ENCODE measurements at regions not wholly inside any gene's neighbourhood (a gene's known extent, or its start where the extent isn't known, plus 50 kb on each side); places are given as distances from the start of the nearest gene placed in this dataset.

- TF ChIP-seq CBX5 (IDR thresholded peaks at IDR 0.05; ENCODE audit: low read depth, low read length) (no peak), CTCF (IDR thresholded peaks at IDR 0.05; ENCODE audit: control extremely low read depth in 1 of 3, insufficient read depth in 1 of 3, low read depth in 1 of 3, low read length in 3 of 3) (no peak), POLR2AphosphoS5 (IDR thresholded peaks at IDR 0.05; ENCODE audit: low read depth, low read length) (no peak), MAFK (IDR thresholded peaks at IDR 0.05; ENCODE audit: low read depth, low read length) (no peak), GTF2F1 (IDR thresholded peaks at IDR 0.05; ENCODE audit: borderline replicate concordance, low read depth, low read length) (no peak), POLR2A (IDR thresholded peaks at IDR 0.05; ENCODE audit: control extremely low read depth in 1 of 2, low read depth in 2 of 2, low read length in 2 of 2) (no peak), RXRA (IDR thresholded peaks at IDR 0.05; ENCODE audit: insufficient read depth, low read depth, low read length) (no peak), JUN (IDR thresholded peaks at IDR 0.05; ENCODE audit: low read depth, low read length) (no peak), JUND (IDR thresholded peaks at IDR 0.05; ENCODE audit: low read length) (no peak), MAX (IDR thresholded peaks at IDR 0.05) (no peak), EZH2 (IDR thresholded peaks at IDR 0.05; ENCODE audit: low read depth, low read length, severe bottlenecking) (no peak), TEAD4 (IDR thresholded peaks at IDR 0.05; ENCODE audit: low read depth, low read length) (no peak)
Observed at GRCh38 chr6:90681863-90682262, 95.0 kb upstream of the MAP3K7 start.

Measured in H1 (cell line).